Lower leg skin (tissue), 3 donors: ENCODE measurements at regions not wholly inside any gene's neighbourhood (a gene's known extent, or its start where the extent isn't known, plus 50 kb on each side); places are given as distances from the start of the nearest gene placed in this dataset.

Source experiments
- CTCF ChIP-seq, 3 donors: fragments of 450-650 bp; IDR thresholded peaks; one replicate each; pipeline ENCODE4 v1.5.1; 2016; ENCODE audit warnings: antibody characterized with exemption in 3 of 3, mild to moderate bottlenecking in 3 of 3, moderate library complexity in 2 of 3
- POLR2A ChIP-seq, 2 donors: fragments of 450-650 bp; IDR thresholded peaks; one replicate each; pipeline ENCODE4 v1.6.1; 2016 to 2017; ENCODE audit warnings: antibody characterized with exemption in 2 of 2, mild to moderate bottlenecking in 1 of 2, moderate library complexity in 1 of 2

GRCh38 chr3:567488-568185 is 371.1 kb downstream of the CHL1 start:
- TF ChIP-seq CTCF (IDR thresholded peaks at IDR 0.05), result no peak
- TF ChIP-seq POLR2A (IDR thresholded peaks at IDR 0.05), result no peak
